Caco-2 (cell line): ENCODE measurements at regions not wholly inside any gene's neighbourhood (a gene's known extent, or its start where the extent isn't known, plus 50 kb on each side); places are given as distances from the start of the nearest gene placed in this dataset.

Experiments used
- BruUV-seq: library from RNA; stranded (reverse); fragments of 400-500 nt; replicated peaks from 2 replicates; lab custom pipeline; 2021; lab: Mats Ljungman, UMichigan
- CTCF ChIA-PET: fragments of 300-600 bp; sonication (Branson Sonifier 250); formaldehyde crosslinking; loops from one replicate; lab custom pipeline; 2022; ENCODE audit warnings: antibody characterized with exemption; lab: Charles Lee
- POLR2A ChIA-PET: fragments of 300-600 bp; sonication (Branson Sonifier 250); formaldehyde crosslinking; loops from one replicate; lab custom pipeline; 2022; ENCODE audit warnings: antibody characterized with exemption; lab: Charles Lee
- DNase-seq, 2 experiments: peaks; one replicate each; pipeline versions ENCODE4 v3.0.0 to v3.0.0-alpha.2; 2020 to 2022
- H3K27me3 ChIP-seq: replicated peaks from 2 replicates; pipeline ENCODE4 v1.6.0; 2011; ENCODE audit warnings: low read length; ENCODE audit not compliant: control insufficient read depth, insufficient read depth
- H3K36me3 ChIP-seq: 2 replicates; pipeline ENCODE4 v1.5.1; 2011; ENCODE audit warnings: low read length; ENCODE audit not compliant: control insufficient read depth, insufficient read depth
- H3K4me1 ChIP-seq: fragments of 250-450 bp; sonication (Bioruptor Pico); 2 replicates; pipeline ENCODE4 v1.5.1; 2020; ENCODE audit warnings: mild to moderate bottlenecking
- H3K4me3 ChIP-seq: 2 replicates; pipeline ENCODE4 v1.5.1; 2011; ENCODE audit warnings: low read depth, mild to moderate bottlenecking, control low read depth, low read length
- H3K9me3 ChIP-seq: fragments of 250-450 bp; sonication (Bioruptor Pico); 2 replicates; pipeline ENCODE4 v1.5.1; 2020; ENCODE audit warnings: mild to moderate bottlenecking, moderate library complexity
- H3K27ac Mint-ChIP-seq: one replicate; pipeline ENCODE4 v1.8.0; 2022; ENCODE audit warnings: mixed read lengths; ENCODE audit not compliant: unreplicated experiment
- H3K27me3 Mint-ChIP-seq: one replicate; pipeline ENCODE4 v1.8.0; 2022; ENCODE audit warnings: mixed read lengths; ENCODE audit not compliant: insufficient read depth, unreplicated experiment
- H3K36me3 Mint-ChIP-seq: one replicate; pipeline ENCODE4 v1.8.0; 2022; ENCODE audit warnings: mild to moderate bottlenecking, mixed read lengths; ENCODE audit not compliant: insufficient read depth, unreplicated experiment
- H3K4me1 Mint-ChIP-seq: one replicate; pipeline ENCODE4 v1.8.0; 2022; ENCODE audit warnings: low read depth, mixed read lengths; ENCODE audit not compliant: unreplicated experiment
- H3K4me3 Mint-ChIP-seq: one replicate; pipeline ENCODE4 v1.8.0; 2022; ENCODE audit warnings: mild to moderate bottlenecking, moderate library complexity, mixed read lengths; ENCODE audit not compliant: unreplicated experiment
- H3K9me3 Mint-ChIP-seq: one replicate; pipeline ENCODE4 v1.8.0; 2022; ENCODE audit warnings: mixed read lengths; ENCODE audit not compliant: unreplicated experiment
- CTCF ChIP-seq, 2 experiments: fragments of 200-600 bp in 1 of 2; IDR thresholded peaks; 1 replicate in 1 of 2; 2 replicates in 1 of 2; pipeline versions ENCODE4 v1.5.1 to v1.8.0; 2011 to 2022; ENCODE audit warnings: antibody characterized with exemption in 1 of 2, control low read depth in 1 of 2, inconsistent platforms in 1 of 2, low read depth in 1 of 2, low read length in 1 of 2, mild to moderate bottlenecking in 1 of 2, moderate library complexity in 1 of 2; ENCODE audit not compliant: insufficient read depth in 1 of 2, severe bottlenecking in 1 of 2, unreplicated experiment in 1 of 2
- intact Hi-C: fragments of 100-400 bp; cut with micrococcal nuclease; formaldehyde crosslinking; loops from one replicate; pipeline ENCODE4 v1.10.0; 2022; ENCODE audit not compliant: unreplicated experiment

DNA sequence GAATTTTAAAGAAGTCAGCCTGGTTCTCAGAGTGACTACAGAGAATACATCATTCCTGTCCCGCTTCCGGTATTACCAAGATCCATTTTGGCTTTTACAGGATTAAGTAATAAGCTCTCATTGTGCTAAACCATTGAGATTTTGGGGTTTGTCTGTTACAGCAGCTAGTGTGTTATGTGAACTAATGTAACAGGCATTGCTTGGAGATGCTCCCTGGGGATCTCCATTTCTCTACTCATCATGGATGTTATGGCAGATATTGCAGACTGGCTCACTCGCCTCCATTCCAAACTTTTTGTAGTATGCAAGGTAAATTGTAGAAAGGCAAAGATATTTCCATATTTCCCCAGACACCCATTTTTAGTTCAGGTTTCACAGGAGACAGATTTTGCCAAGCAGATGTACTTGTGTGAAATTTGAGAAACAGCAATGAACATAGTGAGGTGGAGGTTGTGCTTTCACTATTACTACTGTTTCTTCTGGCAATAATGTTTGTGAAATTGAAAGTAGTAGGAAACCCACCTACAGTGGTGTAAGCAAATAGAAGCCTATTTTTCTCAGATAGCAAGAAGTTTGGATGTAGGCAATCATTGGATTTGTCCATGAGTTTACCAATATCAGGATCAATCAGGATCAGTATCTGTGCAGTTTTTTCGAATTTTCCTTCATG, 177.1 kb upstream of the GALNT15 start:
- H3K27ac Mint-ChIP-seq = no peak overlapping the region
- intact Hi-C loops = no loop called here
- Histone ChIP-seq H3K27me3 (no peaks in the 10 kb centered on the region), H3K36me3 (no peaks in the 10 kb centered on the region), H3K4me3 (no peak overlapping the region), H3K4me1 (no peaks in the 10 kb centered on the region), H3K9me3 (no peaks in the 10 kb centered on the region)
- ChIA-PET POLR2A (no interaction called here), CTCF (no interaction called here)
- no peak for TF ChIP-seq CTCF (IDR thresholded peaks at IDR 0.05; ENCODE audit: insufficient read depth in 1 of 2, low read depth in 1 of 2, low read length in 1 of 2, severe bottlenecking in 1 of 2, unreplicated experiment in 1 of 2)
- H3K9me3 Mint-ChIP-seq = no peaks in the 10 kb centered on the region
- no peaks in the 10 kb centered on the region for H3K4me1 Mint-ChIP-seq
- H3K36me3 Mint-ChIP-seq = no peaks in the 10 kb centered on the region
- no TSS peak for BruUV-seq
- peaks cover 7% of the 10 kb centered on the region for H3K27me3 Mint-ChIP-seq
- no peak overlapping the region for H3K4me3 Mint-ChIP-seq
- no peak for DNase-seq

GRCh38 chr3:15998911-15999310, 175.6 kb upstream of the GALNT15 start:
- POLR2A ChIA-PET = no interaction called here

DNA sequence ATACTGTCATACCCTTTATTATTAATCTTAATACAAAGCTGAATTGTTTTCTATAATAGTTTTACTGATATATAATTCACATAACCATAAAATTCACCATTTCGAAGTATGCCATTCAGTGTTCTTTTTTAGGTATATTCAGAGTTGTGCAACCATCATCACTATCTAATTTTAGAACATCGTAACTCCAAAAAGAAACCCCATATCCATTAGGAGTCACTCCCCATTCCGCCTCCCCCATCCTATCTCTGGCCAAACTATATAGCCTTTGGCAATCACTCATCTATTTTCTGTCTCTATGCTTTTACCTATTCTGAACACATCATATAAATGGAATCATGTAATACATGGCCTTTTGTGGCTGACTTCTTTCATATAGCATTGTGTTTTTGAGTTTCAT, 169.7 kb upstream of the GALNT15 start:
- peaks cover 6% of the 10 kb centered on the region for H3K9me3 Mint-ChIP-seq
- CTCF ChIA-PET = no interaction called here
- no peak for DNase-seq
- H3K27me3 ChIP-seq = no peaks in the 10 kb centered on the region
- no peaks in the 10 kb centered on the region for H3K36me3 ChIP-seq
- H3K9me3 ChIP-seq = no peaks in the 10 kb centered on the region
- POLR2A ChIA-PET = no interaction called here
- H3K4me3 Mint-ChIP-seq = no peak overlapping the region
- BruUV-seq = no TSS peak
- no peak overlapping the region for H3K4me3 ChIP-seq
- intact Hi-C loops = no loop called here
- no peaks in the 10 kb centered on the region for H3K36me3 Mint-ChIP-seq
- H3K4me1 Mint-ChIP-seq = no peaks in the 10 kb centered on the region
- H3K27me3 Mint-ChIP-seq = peaks cover 2% of the 10 kb centered on the region
- TF ChIP-seq CTCF (IDR thresholded peaks at IDR 0.05; ENCODE audit: insufficient read depth in 1 of 2, low read depth in 1 of 2, low read length in 1 of 2, severe bottlenecking in 1 of 2, unreplicated experiment in 1 of 2) = no peak
- H3K4me1 ChIP-seq = no peaks in the 10 kb centered on the region
- no peak overlapping the region for H3K27ac Mint-ChIP-seq

More at GRCh38 chr3:15998911-15999310, 175.6 kb upstream of the GALNT15 start:
- Mint-ChIP-seq H3K4me3 (no peak overlapping the region), H3K27me3 (peaks cover 3% of the 10 kb centered on the region), H3K4me1 (no peaks in the 10 kb centered on the region), H3K27ac (no peak overlapping the region), H3K36me3 (no peaks in the 10 kb centered on the region), H3K9me3 (peaks cover 6% of the 10 kb centered on the region)
- no peak for DNase-seq
- BruUV-seq = no TSS peak
- intact Hi-C loops = no loop called here
- no peaks in the 10 kb centered on the region for H3K27me3 ChIP-seq
- no peak overlapping the region for H3K4me3 ChIP-seq
- H3K4me1 ChIP-seq = no peaks in the 10 kb centered on the region
- CTCF ChIA-PET = no interaction called here
- no peak for TF ChIP-seq CTCF (IDR thresholded peaks at IDR 0.05; ENCODE audit: insufficient read depth in 1 of 2, low read depth in 1 of 2, low read length in 1 of 2, severe bottlenecking in 1 of 2, unreplicated experiment in 1 of 2)
- no peaks in the 10 kb centered on the region for H3K9me3 ChIP-seq
- H3K36me3 ChIP-seq = no peaks in the 10 kb centered on the region
